ENCODE measurements at regions not wholly inside any gene's neighbourhood (a gene's known extent, or its start where the extent isn't known, plus 50 kb on each side); places are given as distances from the start of the nearest gene placed in this dataset.
A peak's percentile ranks its signal among the peaks of the same experiment; 100 is the strongest.

- TF ChIP-seq EZH2 (IDR thresholded peaks at IDR 0.05; ENCODE audit: borderline replicate concordance, low read depth, low read length, poor library complexity, severe bottlenecking), result no peak
- TF ChIP-seq CTCF (conservative IDR thresholded peaks at IDR 0.05; ENCODE audit: low read depth, low read length), result no peak
- Histone ChIP-seq H3K9me3 (ENCODE audit: low read depth, low read length, poor library complexity, severe bottlenecking) (peaks cover 2% of the 10 kb centered on the region), H3K27ac (ENCODE audit: low read depth, low read length, poor library complexity, severe bottlenecking) (no peak overlapping the region), H3K4me3 (ENCODE audit: low read depth, low read length, poor library complexity, severe bottlenecking) (no peak overlapping the region), H3K4me1 (ENCODE audit: insufficient read depth, low read length, poor library complexity, severe bottlenecking) (no peaks in the 10 kb centered on the region), H3K27me3 (replicated peaks; ENCODE audit: insufficient read depth, low read depth, low read length, poor library complexity) (no peaks in the 10 kb centered on the region), H3K36me3 (ENCODE audit: insufficient read depth, low read length, poor library complexity, severe bottlenecking) (no peaks in the 10 kb centered on the region)
- no TSS peak for BruUV-seq (replicated peaks)
- CTCF ChIA-PET, result no interaction called here
- intact Hi-C loops (cut with micrococcal nuclease; ENCODE audit: unreplicated experiment), result no loop called here
- POLR2A ChIA-PET (ENCODE audit: low non-redundant PET), result no interaction called here
- DNase-seq (ENCODE audit: low spot score), result peak; percentile 58
These were observed 406.1 kb downstream of the GPM6A start for GRCh38 chr4:175405961-175406360.

- no peak overlapping the region for H3K27ac ChIP-seq (ENCODE audit: low read depth, low read length, poor library complexity, severe bottlenecking)
- no peaks in the 10 kb centered on the region for H3K27me3 ChIP-seq (replicated peaks; ENCODE audit: insufficient read depth, low read depth, low read length, poor library complexity)
- peak; percentile 14 for DNase-seq (ENCODE audit: low spot score)
- no peaks in the 10 kb centered on the region for H3K9me3 ChIP-seq (ENCODE audit: low read depth, low read length, poor library complexity, severe bottlenecking)
- intact Hi-C loops (cut with micrococcal nuclease; ENCODE audit: unreplicated experiment), result no loop called here
- ChIA-PET POLR2A (ENCODE audit: low non-redundant PET) (no interaction called here), CTCF (no interaction called here)
- TF ChIP-seq EZH2 (IDR thresholded peaks at IDR 0.05; ENCODE audit: borderline replicate concordance, low read depth, low read length, poor library complexity, severe bottlenecking) (no peak), CTCF (conservative IDR thresholded peaks at IDR 0.05; ENCODE audit: low read depth, low read length) (no peak)
- no TSS peak for BruUV-seq (replicated peaks)
- no peak overlapping the region for H3K4me3 ChIP-seq (ENCODE audit: low read depth, low read length, poor library complexity, severe bottlenecking)
- H3K4me1 ChIP-seq (ENCODE audit: insufficient read depth, low read length, poor library complexity, severe bottlenecking), result no peaks in the 10 kb centered on the region
- no peaks in the 10 kb centered on the region for H3K36me3 ChIP-seq (ENCODE audit: insufficient read depth, low read length, poor library complexity, severe bottlenecking)
These were observed 404.1 kb downstream of the GPM6A start for GRCh38 chr4:175407926-175408325.

- BruUV-seq (replicated peaks), result no TSS peak
- TF ChIP-seq EZH2 (IDR thresholded peaks at IDR 0.05; ENCODE audit: borderline replicate concordance, low read depth, low read length, poor library complexity, severe bottlenecking) (no peak), CTCF (conservative IDR thresholded peaks at IDR 0.05; ENCODE audit: low read depth, low read length) (no peak)
- POLR2A ChIA-PET (ENCODE audit: low non-redundant PET), result no interaction called here
These were observed 400.8 kb downstream of the GPM6A start for GRCh38 chr4:175411251-175411650.

More at GRCh38 chr4:175411251-175411650, 400.8 kb downstream of the GPM6A start:
- no peaks in the 10 kb centered on the region for H3K27me3 ChIP-seq (replicated peaks; ENCODE audit: insufficient read depth, low read depth, low read length, poor library complexity)
- H3K4me3 ChIP-seq (ENCODE audit: low read depth, low read length, poor library complexity, severe bottlenecking), result no peak overlapping the region
- CTCF ChIA-PET, result no interaction called here
- H3K9me3 ChIP-seq (ENCODE audit: low read depth, low read length, poor library complexity, severe bottlenecking), result peaks cover 12% of the 10 kb centered on the region
- H3K27ac ChIP-seq (ENCODE audit: low read depth, low read length, poor library complexity, severe bottlenecking), result no peak overlapping the region
- DNase-seq (ENCODE audit: low spot score), result no peak
- no peaks in the 10 kb centered on the region for H3K4me1 ChIP-seq (ENCODE audit: insufficient read depth, low read length, poor library complexity, severe bottlenecking)
- intact Hi-C loops (cut with micrococcal nuclease; ENCODE audit: unreplicated experiment), result no loop called here
- H3K36me3 ChIP-seq (ENCODE audit: insufficient read depth, low read length, poor library complexity, severe bottlenecking), result no peaks in the 10 kb centered on the region
